Endodermal cell (in vitro differentiated cells): ENCODE measurements at regions not wholly inside any gene's neighbourhood (a gene's known extent, or its start where the extent isn't known, plus 50 kb on each side); places are given as distances from the start of the nearest gene placed in this dataset.

Source experiments
- DNase-seq: peaks from one replicate; pipeline ENCODE4 v3.0.0-alpha.2; 2017
- H3K27ac ChIP-seq: 2 replicates; pipeline ENCODE4 v1.5.1; 2013; ENCODE audit warnings: mild to moderate bottlenecking, low read depth, low read length, moderate library complexity
- H3K27me3 ChIP-seq: 2 replicates; pipeline ENCODE4 v1.6.1; 2013; ENCODE audit warnings: mild to moderate bottlenecking, low read length, moderate library complexity; ENCODE audit not compliant: insufficient read depth, control insufficient read depth, poor library complexity, severe bottlenecking
- H3K36me3 ChIP-seq: 2 replicates; pipeline ENCODE4 v1.7.0; 2013; ENCODE audit warnings: mild to moderate bottlenecking, low read length, moderate library complexity; ENCODE audit not compliant: control insufficient read depth, insufficient read depth
- H3K4me1 ChIP-seq: one replicate; pipeline ENCODE4 v1.7.0; 2013; ENCODE audit warnings: low read length; ENCODE audit not compliant: control insufficient read depth, insufficient read depth
- H3K4me3 ChIP-seq: 2 replicates; pipeline ENCODE4 v1.5.1; 2013; ENCODE audit warnings: mild to moderate bottlenecking, low read length, moderate library complexity
- H3K9ac ChIP-seq: 2 replicates; pipeline ENCODE4 v1.6.1; 2013; ENCODE audit warnings: mild to moderate bottlenecking, low read length, moderate library complexity; ENCODE audit not compliant: poor library complexity, severe bottlenecking; ENCODE audit errors: extremely low read depth
- H3K9me3 ChIP-seq: 2 replicates; pipeline ENCODE4 v1.6.1; 2013; ENCODE audit warnings: mild to moderate bottlenecking, low read length, moderate library complexity; ENCODE audit not compliant: control insufficient read depth
- H3K27ac Mint-ChIP-seq: 2 replicates; pipeline ENCODE4 v1.8.0; 2020; ENCODE audit warnings: mixed read lengths
- H3K27me3 Mint-ChIP-seq: 2 replicates; pipeline ENCODE4 v1.8.0; 2021; ENCODE audit warnings: mild to moderate bottlenecking, mixed read lengths; ENCODE audit not compliant: insufficient read depth
- H3K36me3 Mint-ChIP-seq: 2 replicates; pipeline ENCODE4 v1.8.0; 2020; ENCODE audit warnings: low read depth, mixed read lengths
- H3K4me1 Mint-ChIP-seq: 2 replicates; pipeline ENCODE4 v1.8.0; 2020; ENCODE audit warnings: mixed read lengths
- H3K4me3 Mint-ChIP-seq: 2 replicates; pipeline ENCODE4 v1.8.0; 2020; ENCODE audit warnings: mild to moderate bottlenecking, moderate library complexity, mixed read lengths
- H3K9me3 Mint-ChIP-seq: 2 replicates; pipeline ENCODE4 v1.8.0; 2020; ENCODE audit warnings: mild to moderate bottlenecking, mixed read lengths
- WGBS, 2 experiments: methylation state at CpG; one replicate each; pipeline versions ENCODE4 v1.1.5 to v1.1.7; 2013; ENCODE audit warnings: missing lambda C conversion rate in 2 of 2, mixed read lengths in 1 of 2; ENCODE audit not compliant: insufficient coverage in 1 of 2, insufficient read length in 1 of 2; 5-methylcytosine and 5-hydroxymethylcytosine counted together
- TF ChIP-seq, protein P1 (sequence below): fragments of 200-600 bp; sonication (generic); conservative IDR thresholded peaks from 2 replicates; pipeline ENCODE4 v1.5.0; 2021; ENCODE audit warnings: antibody characterized with exemption, mild to moderate bottlenecking

DNA sequence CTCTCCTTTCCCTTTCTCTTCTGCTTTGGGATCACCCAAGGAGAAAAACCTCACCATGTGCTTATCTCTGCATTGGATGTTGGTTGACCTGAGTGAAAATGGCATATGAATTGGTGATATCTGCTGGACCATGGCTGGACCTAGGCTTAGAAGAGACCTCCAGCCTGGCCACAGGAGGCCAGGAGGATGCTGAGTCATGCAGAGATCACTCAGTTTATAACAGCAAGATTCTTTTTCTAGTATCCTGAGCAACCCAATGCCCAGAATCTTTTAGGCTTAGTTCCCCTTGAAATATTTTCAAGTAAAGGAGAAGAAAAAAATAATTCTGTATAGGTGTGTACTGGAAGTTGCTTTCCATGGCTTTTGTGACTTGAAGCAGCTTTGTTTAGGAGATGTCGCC is 236.3 kb downstream of the KLF6 start:
- no peaks in the 10 kb centered on the region for H3K36me3 ChIP-seq
- Mint-ChIP-seq H3K4me1 (no peaks in the 10 kb centered on the region), H3K27ac (no peak overlapping the region), H3K4me3 (no peak overlapping the region), H3K36me3 (no peaks in the 10 kb centered on the region), H3K9me3 (peaks cover 11% of the 10 kb centered on the region), H3K27me3 (no peaks in the 10 kb centered on the region)
- H3K9ac ChIP-seq, result no peak overlapping the region
- no peaks in the 10 kb centered on the region for H3K4me1 ChIP-seq
- TF ChIP-seq, protein P1, sequence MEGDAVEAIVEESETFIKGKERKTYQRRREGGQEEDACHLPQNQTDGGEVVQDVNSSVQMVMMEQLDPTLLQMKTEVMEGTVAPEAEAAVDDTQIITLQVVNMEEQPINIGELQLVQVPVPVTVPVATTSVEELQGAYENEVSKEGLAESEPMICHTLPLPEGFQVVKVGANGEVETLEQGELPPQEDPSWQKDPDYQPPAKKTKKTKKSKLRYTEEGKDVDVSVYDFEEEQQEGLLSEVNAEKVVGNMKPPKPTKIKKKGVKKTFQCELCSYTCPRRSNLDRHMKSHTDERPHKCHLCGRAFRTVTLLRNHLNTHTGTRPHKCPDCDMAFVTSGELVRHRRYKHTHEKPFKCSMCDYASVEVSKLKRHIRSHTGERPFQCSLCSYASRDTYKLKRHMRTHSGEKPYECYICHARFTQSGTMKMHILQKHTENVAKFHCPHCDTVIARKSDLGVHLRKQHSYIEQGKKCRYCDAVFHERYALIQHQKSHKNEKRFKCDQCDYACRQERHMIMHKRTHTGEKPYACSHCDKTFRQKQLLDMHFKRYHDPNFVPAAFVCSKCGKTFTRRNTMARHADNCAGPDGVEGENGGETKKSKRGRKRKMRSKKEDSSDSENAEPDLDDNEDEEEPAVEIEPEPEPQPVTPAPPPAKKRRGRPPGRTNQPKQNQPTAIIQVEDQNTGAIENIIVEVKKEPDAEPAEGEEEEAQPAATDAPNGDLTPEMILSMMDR, result no peak
- no peak overlapping the region for H3K4me3 ChIP-seq
- H3K27me3 ChIP-seq, result no peaks in the 10 kb centered on the region
- DNase-seq, result no peak
- no peak overlapping the region for H3K27ac ChIP-seq
- H3K9me3 ChIP-seq, result no peaks in the 10 kb centered on the region
- WGBS, 2 experiments, result 90 to 100% methylated on average over 1 of the region's 1 CpG

- WGBS, 2 experiments, result 87 to 96% methylated on average over 5 to 7 of the region's 7 CpGs
- no peak for DNase-seq
- Histone ChIP-seq H3K4me1 (no peaks in the 10 kb centered on the region), H3K27me3 (no peaks in the 10 kb centered on the region), H3K9ac (no peak overlapping the region), H3K27ac (no peak overlapping the region), H3K4me3 (no peak overlapping the region), H3K9me3 (no peaks in the 10 kb centered on the region), H3K36me3 (no peaks in the 10 kb centered on the region)
- H3K27ac Mint-ChIP-seq, result no peak overlapping the region
- H3K4me1 Mint-ChIP-seq, result no peaks in the 10 kb centered on the region
- no peaks in the 10 kb centered on the region for H3K36me3 Mint-ChIP-seq
- H3K4me3 Mint-ChIP-seq, result no peak overlapping the region
- no peaks in the 10 kb centered on the region for H3K27me3 Mint-ChIP-seq
- TF ChIP-seq, protein P1, result no peak
- H3K9me3 Mint-ChIP-seq, result peaks cover 11% of the 10 kb centered on the region
Observed at GRCh38 chr10:3548076-3548475, 236.9 kb downstream of the KLF6 start.

DNA sequence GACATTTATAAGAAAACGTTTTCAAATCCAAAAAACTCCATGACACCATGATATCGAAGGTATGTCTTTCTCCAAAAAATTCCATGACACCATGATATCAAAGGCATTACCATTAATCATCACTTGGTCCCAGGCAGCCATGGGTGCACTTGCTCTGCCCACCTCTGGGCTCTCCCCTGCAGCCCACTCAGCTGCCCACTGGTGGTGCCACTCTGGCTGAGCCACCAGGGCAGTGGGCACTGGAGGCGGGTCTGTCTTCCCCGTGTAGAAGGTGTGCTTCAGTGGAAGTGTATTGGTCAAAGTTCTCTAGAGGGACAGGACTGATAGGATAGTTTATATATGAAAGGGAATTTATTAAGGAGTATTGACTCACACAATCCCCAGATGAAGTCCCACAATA is 240.4 kb downstream of the KLF6 start:
- H3K4me3 ChIP-seq, result no peak overlapping the region
- H3K36me3 ChIP-seq, result no peaks in the 10 kb centered on the region
- Mint-ChIP-seq H3K4me3 (no peak overlapping the region), H3K9me3 (peaks cover 11% of the 10 kb centered on the region), H3K27me3 (no peaks in the 10 kb centered on the region), H3K27ac (no peak overlapping the region), H3K4me1 (no peaks in the 10 kb centered on the region), H3K36me3 (no peaks in the 10 kb centered on the region)
- H3K27me3 ChIP-seq, result no peaks in the 10 kb centered on the region
- 81 to 94% methylated on average over 2 to 4 of the region's 4 CpGs for WGBS, 2 experiments
- no peak overlapping the region for H3K27ac ChIP-seq
- TF ChIP-seq, protein P1, result no peak
- no peaks in the 10 kb centered on the region for H3K9me3 ChIP-seq
- H3K9ac ChIP-seq, result no peak overlapping the region
- no peak for DNase-seq
- no peaks in the 10 kb centered on the region for H3K4me1 ChIP-seq
